ENCODE measurements at regions not wholly inside any gene's neighbourhood (a gene's known extent, or its start where the extent isn't known, plus 50 kb on each side); places are given as distances from the start of the nearest gene placed in this dataset.

- H3K36me3 ChIP-seq (ENCODE audit: low read depth): no peaks in the 10 kb centered on the region
- H3K27ac ChIP-seq: no peak overlapping the region
- peaks cover 6% of the 10 kb centered on the region; the same call in 1 of the 2 replicates for H3K9me3 ChIP-seq (ENCODE audit: insufficient read depth, low read depth)
- ChIA-PET POLR2A (ENCODE audit: unreplicated experiment) (no interaction called here), CTCF (no interaction called here)
- no peaks in the 10 kb centered on the region for H3K27me3 ChIP-seq (ENCODE audit: insufficient read depth, low read depth)
- H3K9me2 ChIP-seq (ENCODE audit: insufficient read depth): no peaks in the 10 kb centered on the region
- H3F3A ChIP-seq (ENCODE audit: insufficient read depth, low read depth): peaks cover 5% of the 10 kb centered on the region; the same call in 1 of the 2 replicates
- BruUV-seq (replicated peaks): no TSS peak
- no peaks in the 10 kb centered on the region for H4K20me1 ChIP-seq (ENCODE audit: insufficient read depth)
- H2AFZ ChIP-seq: no peak overlapping the region
- H3K79me2 ChIP-seq (ENCODE audit: low read depth): no peaks in the 10 kb centered on the region
- H3K4me1 ChIP-seq (replicated peaks; ENCODE audit: insufficient read depth): peaks cover 19% of the 10 kb centered on the region
- no peak overlapping the region for H3K4me2 ChIP-seq
- H3K4me3 ChIP-seq: no peak overlapping the region
- TF ChIP-seq CTCF (conservative IDR thresholded peaks at IDR 0.05): no peak
- TF ChIP-seq EZH2 (IDR thresholded peaks at IDR 0.05; ENCODE audit: low read depth): no peak
- intact Hi-C loops (cut with micrococcal nuclease; ENCODE audit: unreplicated experiment): no loop called here
- no peak for DNase-seq
These were observed 229.4 kb downstream of the DUSP6 start for GRCh38 chr12:89122852-89123251.

- no peaks in the 10 kb centered on the region for H4K20me1 ChIP-seq (ENCODE audit: insufficient read depth)
- no peaks in the 10 kb centered on the region for H3K9me2 ChIP-seq (ENCODE audit: insufficient read depth)
- H3K9me3 ChIP-seq (ENCODE audit: insufficient read depth, low read depth): peaks cover 5% of the 10 kb centered on the region
- TF ChIP-seq CTCF (conservative IDR thresholded peaks at IDR 0.05) (no peak), EZH2 (IDR thresholded peaks at IDR 0.05; ENCODE audit: low read depth) (no peak)
- ChIA-PET CTCF (interaction anchor here (0.6 kb wide), 1 partner anchor 29 kb away, joined by 3 read pairs; no protein-coding TSS in a partner anchor), POLR2A (ENCODE audit: unreplicated experiment) (interaction anchor here (0.5 to 0.7 kb wide), 5 partner anchors 64 to 273 kb away, joined by 3 to 10 read pairs (median 4); partner anchors contain the start of gene DUSP6)
- peak overlapping the region; percentile 48 for H2AFZ ChIP-seq
- H3K4me2 ChIP-seq: peak overlapping the region; percentile 58
- 0 out of 2 replicates have a peak, but pooled peaks cover 3% of the 10 kb centered on the region for H3K36me3 ChIP-seq (ENCODE audit: low read depth)
- H3K4me3 ChIP-seq: no peak overlapping the region
- H3K4me1 ChIP-seq (replicated peaks; ENCODE audit: insufficient read depth): peaks cover 29% of the 10 kb centered on the region
- DNase-seq: peak; percentile 84 to 95
- no peaks in the 10 kb centered on the region for H3K27me3 ChIP-seq (ENCODE audit: insufficient read depth, low read depth)
- no TSS peak for BruUV-seq (replicated peaks)
- intact Hi-C loops (cut with micrococcal nuclease; ENCODE audit: unreplicated experiment): loop anchor here (1.0 to 5.0 kb wide), 4 partner anchors 45 to 235 kb away; partner anchors contain the start of gene DUSP6
- H3K79me2 ChIP-seq (ENCODE audit: low read depth): no peaks in the 10 kb centered on the region
- H3F3A ChIP-seq (ENCODE audit: insufficient read depth, low read depth): peaks cover 22% of the 10 kb centered on the region
- peak overlapping the region; percentile 79 for H3K27ac ChIP-seq
These were observed 234.8 kb downstream of the DUSP6 start for GRCh38 chr12:89117448-89118034.

GRCh38 chr12:89111964-89112363 is 240.3 kb downstream of the DUSP6 start:
- H4K20me1 ChIP-seq (ENCODE audit: insufficient read depth): no peaks in the 10 kb centered on the region
- 0 out of 2 replicates have a peak, but pooled peaks cover 3% of the 10 kb centered on the region for H3K36me3 ChIP-seq (ENCODE audit: low read depth)
- no peak overlapping the region for H2AFZ ChIP-seq
- TF ChIP-seq EZH2 (IDR thresholded peaks at IDR 0.05; ENCODE audit: low read depth) (no peak), CTCF (conservative IDR thresholded peaks at IDR 0.05) (no peak)
- no peak overlapping the region for H3K4me3 ChIP-seq
- no peaks in the 10 kb centered on the region for H3K79me2 ChIP-seq (ENCODE audit: low read depth)
- H3K4me2 ChIP-seq: no peak overlapping the region
- H3K27ac ChIP-seq: no peak overlapping the region
- ChIA-PET CTCF (no interaction called here), POLR2A (ENCODE audit: unreplicated experiment) (no interaction called here)
- H3K27me3 ChIP-seq (ENCODE audit: insufficient read depth, low read depth): no peaks in the 10 kb centered on the region
- H3F3A ChIP-seq (ENCODE audit: insufficient read depth, low read depth): peaks cover 8% of the 10 kb centered on the region
- H3K4me1 ChIP-seq (replicated peaks; ENCODE audit: insufficient read depth): peaks cover 9% of the 10 kb centered on the region
- BruUV-seq (replicated peaks): no TSS peak
- H3K9me3 ChIP-seq (ENCODE audit: insufficient read depth, low read depth): peaks cover 5% of the 10 kb centered on the region
- H3K9me2 ChIP-seq (ENCODE audit: insufficient read depth): no peaks in the 10 kb centered on the region
- DNase-seq: no peak
- intact Hi-C loops (cut with micrococcal nuclease; ENCODE audit: unreplicated experiment): no loop called here
